GM12878 (cell line): ENCODE measurements at regions not wholly inside any gene's neighbourhood (a gene's known extent, or its start where the extent isn't known, plus 50 kb on each side); places are given as distances from the start of the nearest gene placed in this dataset.

Experiments
- ATAC-seq: fragments of 200-7000 bp; cut with Tn5 transposase; 3 replicates; pipeline ENCODE4 v1.9.1; 2020; ENCODE audit warnings: mild to moderate bottlenecking, moderate library complexity
- BruUV-seq: library from RNA; stranded (reverse); fragments of 400-500 nt; replicated peaks from 2 replicates; lab custom pipeline; 2021; lab: Mats Ljungman, UMichigan
- CTCF ChIA-PET: fragments of 300-600 bp; sonication (Branson Sonifier 250); formaldehyde crosslinking; extraction: SDS; loops from one replicate; lab custom pipeline; 2021; ENCODE audit warnings: inconsistent platforms; lab: Yijun Ruan, JAX
- POLR2A ChIA-PET: fragments of 350-600 bp; formaldehyde crosslinking; extraction: SDS; loops from one replicate; lab custom pipeline; 2021; ENCODE audit warnings: inconsistent platforms; lab: Charles Lee
- RAD21 ChIA-PET: fragments of 300-600 bp; sonication (Branson Sonifier 250); formaldehyde crosslinking; loops from one replicate; lab custom pipeline; 2023; ENCODE audit warnings: antibody characterized with exemption; ENCODE audit not compliant: unreplicated experiment; lab: Charles Lee
- SMC1A ChIA-PET: fragments of 300-600 bp; sonication (Branson Sonifier 250); formaldehyde crosslinking; loops from one replicate; lab custom pipeline; 2023; ENCODE audit not compliant: unreplicated experiment, uncharacterized antibody; lab: Charles Lee
- DNase-seq: peaks from one replicate; pipeline ENCODE4 v3.0.0-alpha.2; 2011; ENCODE audit warnings: low read depth, low spot score
- FAIRE-seq: peaks from 3 replicates; lab custom pipeline; 2011; peaks lifted over from hg19 to GRCh38; lab: Jason Lieb, UNC
- H2AFZ ChIP-seq: 2 replicates; pipeline ENCODE4 v1.6.0; 2011; ENCODE audit warnings: low read depth, low read length, control low read depth; ENCODE audit not compliant: control insufficient read depth
- H3K27ac ChIP-seq: 2 replicates; pipeline ENCODE4 v1.5.1; 2011; ENCODE audit warnings: control low read depth; ENCODE audit not compliant: control insufficient read depth, insufficient read depth
- H3K27me3 ChIP-seq, 2 experiments: replicated peaks in 1 of 2; 2 replicates each; pipeline versions ENCODE4 v1.6.0 to v1.6.1; 2011; ENCODE audit warnings: low read length in 1 of 2; ENCODE audit not compliant: control insufficient read depth in 2 of 2, insufficient read depth in 2 of 2
- H3K36me3 ChIP-seq, 2 experiments: 2 replicates each; pipeline ENCODE4 v1.5.1; 2011; ENCODE audit warnings: low read length in 1 of 2; ENCODE audit not compliant: control insufficient read depth in 2 of 2, insufficient read depth in 2 of 2
- H3K4me1 ChIP-seq: 2 replicates; pipeline ENCODE4 v1.6.1; 2011; ENCODE audit warnings: mild to moderate bottlenecking, low read length, moderate library complexity, mixed read lengths; ENCODE audit not compliant: control insufficient read depth, insufficient read depth
- H3K4me2 ChIP-seq: 2 replicates; pipeline ENCODE4 v1.6.0; 2011; ENCODE audit warnings: control low read depth; ENCODE audit not compliant: control insufficient read depth, insufficient read depth
- H3K4me3 ChIP-seq: fragments of 200-600 bp; sonication (generic); 2 replicates; pipeline ENCODE4 v1.5.1; 2016
- H3K79me2 ChIP-seq: 2 replicates; pipeline ENCODE4 v1.6.0; 2011; ENCODE audit warnings: low read length; ENCODE audit not compliant: control insufficient read depth, insufficient read depth
- H3K9ac ChIP-seq: 2 replicates; pipeline ENCODE4 v1.8.0; 2011; ENCODE audit warnings: low read length, control low read depth, mixed read lengths; ENCODE audit not compliant: control insufficient read depth, insufficient read depth
- H3K9me3 ChIP-seq: replicated peaks from 3 replicates; pipeline ENCODE4 v1.5.1; 2011; ENCODE audit warnings: mild to moderate bottlenecking, low read length; ENCODE audit not compliant: control insufficient read depth, insufficient read depth
- H4K20me1 ChIP-seq: 2 replicates; pipeline ENCODE4 v1.6.0; 2011; ENCODE audit not compliant: control insufficient read depth, insufficient read depth
- CBX3 ChIP-seq: fragments of 200-600 bp; sonication (generic); IDR thresholded peaks from 2 replicates; pipeline ENCODE4 v1.6.1; 2016; ENCODE audit warnings: low read depth, borderline replicate concordance
- CBX5 ChIP-seq: sonication (generic); IDR thresholded peaks from 2 replicates; pipeline ENCODE4 v1.6.1; 2016; ENCODE audit warnings: low read depth, moderate library complexity, mild to moderate bottlenecking, inconsistent platforms
- CEBPZ ChIP-seq: fragments of 150-350 bp; IDR thresholded peaks from 2 replicates; pipeline ENCODE4 v1.6.1; 2016; ENCODE audit warnings: low read depth, low read length
- KLF5 ChIP-seq: fragments of 450-650 bp; IDR thresholded peaks from 2 replicates; pipeline ENCODE4 v1.6.1; 2014; ENCODE audit warnings: mild to moderate bottlenecking; ENCODE audit not compliant: partially characterized antibody
- MAX ChIP-seq: IDR thresholded peaks from 2 replicates; pipeline ENCODE4 v1.6.1; 2012; ENCODE audit warnings: low read depth, low read length, improper control_type of control experiment
- NBN ChIP-seq: fragments of 450-650 bp; IDR thresholded peaks from 2 replicates; pipeline ENCODE4 v1.6.1; 2016
- NKRF ChIP-seq: fragments of 450-650 bp; conservative IDR thresholded peaks from 2 replicates; pipeline ENCODE4 v1.6.1; 2017; ENCODE audit warnings: mild to moderate bottlenecking, moderate library complexity
- RAD51 ChIP-seq: fragments of 450-650 bp; IDR thresholded peaks from 2 replicates; pipeline ENCODE4 v1.6.1; 2016; ENCODE audit warnings: moderate library complexity, mild to moderate bottlenecking, inconsistent platforms
- STAT1 ChIP-seq: fragments of 450-650 bp; conservative IDR thresholded peaks from 2 replicates; pipeline ENCODE4 v1.6.1; 2014; ENCODE audit warnings: antibody characterized with exemption, mild to moderate bottlenecking
- SUPT20H ChIP-seq: IDR thresholded peaks from 2 replicates; pipeline ENCODE4 v1.6.1; 2011; ENCODE audit warnings: low read depth, mild to moderate bottlenecking, low read length, moderate library complexity, borderline replicate concordance; ENCODE audit not compliant: control insufficient read depth
- ZBTB33 ChIP-seq: fragments of 450-650 bp; IDR thresholded peaks from 2 replicates; pipeline ENCODE4 v1.6.1; 2017; ENCODE audit warnings: mild to moderate bottlenecking
- WGBS: methylation state at CpG from one replicate; pipeline ENCODE4 v1.1.6; 2016; ENCODE audit warnings: low lambda C conversion rate; ENCODE audit not compliant: insufficient replicate concordance, insufficient coverage; ENCODE audit errors: missing lambda C conversion rate; 5-methylcytosine and 5-hydroxymethylcytosine counted together
- in situ Hi-C: fragments of 300-500 bp; cut with MboI; formaldehyde crosslinking; loops from 9 replicates; pipeline ENCODE4 v1.14.3; 2018; ENCODE audit warnings: mixed read lengths
- intact Hi-C: fragments of 100-400 bp; cut with micrococcal nuclease; formaldehyde crosslinking; loops from one replicate; pipeline ENCODE4 v1.14.2; 2022; ENCODE audit not compliant: unreplicated experiment

- no peak for ATAC-seq
- Histone ChIP-seq H3K27me3 (no peaks in the 10 kb centered on the region), H3K79me2 (no peaks in the 10 kb centered on the region), H3K4me3 (no peak overlapping the region), H3K9me3 (no peaks in the 10 kb centered on the region), H3K27ac (no peak overlapping the region), H2AFZ (no peak overlapping the region), H3K4me1 (no peaks in the 10 kb centered on the region), H3K36me3 (no peaks in the 10 kb centered on the region), H4K20me1 (no peaks in the 10 kb centered on the region), H3K9ac (no peak overlapping the region), H3K4me2 (no peak overlapping the region)
- intact Hi-C loops (no loop called here), in situ Hi-C loops (no loop called here)
- DNase-seq = no peak
- no peak for FAIRE-seq
- RAD21 ChIA-PET = no interaction called here
- POLR2A ChIA-PET = no interaction called here
- TF ChIP-seq NBN (no peak), MAX (no peak), CBX3 (no peak), STAT1 (no peak), RAD51 (no peak), CBX5 (no peak), ZBTB33 (no peak), SUPT20H (no peak), KLF5 (no peak), CEBPZ (no peak), NKRF (no peak)
- SMC1A ChIA-PET = no interaction called here
- CTCF ChIA-PET = interaction anchor here (0.6 kb wide), 2 partner anchors 11 to 100 kb away, joined by 3 to 5 read pairs; no protein-coding TSS in a partner anchor
- BruUV-seq = no TSS peak
- 54% methylated on average over 15 of the region's 15 CpGs for WGBS
These were observed 91.4 kb upstream of the RAI14 start for GRCh38 chr5:34564710-34565235.
